Choroid plexus epithelial cell (primary cell): ENCODE measurements at regions not wholly inside any gene's neighbourhood (a gene's known extent, or its start where the extent isn't known, plus 50 kb on each side); places are given as distances from the start of the nearest gene placed in this dataset.

ENCODE experiments used
- DNase-seq: peaks from one replicate; pipeline ENCODE4 v3.0.0-alpha.2; 2010; ENCODE audit warnings: low read depth
- H3K4me3 ChIP-seq: 2 replicates; pipeline ENCODE4 v1.5.1; 2011; ENCODE audit warnings: low read depth, mild to moderate bottlenecking, control low read depth, low read length, moderate library complexity
- CTCF ChIP-seq: conservative IDR thresholded peaks from 2 replicates; pipeline ENCODE4 v1.5.1; 2011; ENCODE audit warnings: low read depth, mild to moderate bottlenecking, control low read depth, inconsistent platforms, low read length, moderate library complexity

- no peak for TF ChIP-seq CTCF
- DNase-seq: peak; percentile 57
- H3K4me3 ChIP-seq: no peak overlapping the region
Measured at GRCh38 chr3:190728574-190729246, 133.8 kb downstream of the GMNC start.

- TF ChIP-seq CTCF: no peak
- peak; percentile 18 for DNase-seq
- H3K4me3 ChIP-seq: no peak overlapping the region
Measured at GRCh38 chr3:190722181-190722905, 140.2 kb downstream of the GMNC start.

GRCh38 chr3:190721330-190721729, 141.2 kb downstream of the GMNC start:
- DNase-seq: no peak
- H3K4me3 ChIP-seq: no peak overlapping the region
- no peak for TF ChIP-seq CTCF

- no peak for TF ChIP-seq CTCF
- no peak overlapping the region for H3K4me3 ChIP-seq
- peak; percentile 77 for DNase-seq
Measured at GRCh38 chr3:190718671-190719070, 143.8 kb downstream of the GMNC start.

GRCh38 chr3:190718097-190718496, 144.4 kb downstream of the GMNC start:
- H3K4me3 ChIP-seq: no peak overlapping the region

GRCh38 chr3:190716961-190717360, 145.5 kb downstream of the GMNC start:
- DNase-seq: no peak
- no peak for TF ChIP-seq CTCF
- H3K4me3 ChIP-seq: no peak overlapping the region

More at GRCh38 chr3:190718097-190718496, 144.4 kb downstream of the GMNC start:
- no peak for TF ChIP-seq CTCF
- no peak for DNase-seq

GRCh38 chr3:190716211-190716610, 146.3 kb downstream of the GMNC start:
- DNase-seq: no peak
- no peak overlapping the region for H3K4me3 ChIP-seq
- TF ChIP-seq CTCF: no peak
